B cell (primary cell): ENCODE measurements at regions not wholly inside any gene's neighbourhood (a gene's known extent, or its start where the extent isn't known, plus 50 kb on each side); places are given as distances from the start of the nearest gene placed in this dataset. TPM values are rescaled to one million over a fixed set of nuclear protein-coding genes. Genes with fewer than 3 reads are reported as not detected.

Experiments used
- ATAC-seq: fragments of 200-7000 bp; cut with Tn5 transposase; one replicate; pipeline ENCODE4 v1.10.0; 2021; ENCODE audit warnings: low read depth, mild to moderate bottlenecking, moderate number of reproducible peaks, moderate library complexity
- CTCF ChIA-PET: fragments of 350-600 bp; sonication (Branson Sonifier 250); formaldehyde crosslinking; loops from one replicate; lab custom pipeline; 2021; ENCODE audit warnings: antibody characterized with exemption, inconsistent platforms; lab: Charles Lee
- POLR2A ChIA-PET: fragments of 350-600 bp; sonication (Branson Sonifier 250); formaldehyde crosslinking; loops from one replicate; lab custom pipeline; 2021; ENCODE audit warnings: antibody characterized with exemption; lab: Charles Lee
- DNase-seq: peaks from one replicate; pipeline ENCODE4 v3.0.0; 2013
- H2AFZ ChIP-seq: 2 replicates; pipeline ENCODE4 v1.6.1; 2012; ENCODE audit warnings: mild to moderate bottlenecking, low read depth, low read length; ENCODE audit not compliant: insufficient read depth, poor library complexity, severe bottlenecking
- H3K27ac ChIP-seq, 2 donors: 1 replicate in 1 of 2; 2 replicates in 1 of 2; pipeline ENCODE4 v1.5.1; 2012 to 2013; ENCODE audit warnings: low read length in 2 of 2, mild to moderate bottlenecking in 2 of 2, moderate library complexity in 1 of 2
- H3K27me3 ChIP-seq, 4 experiments: fragments of 200-600 bp in 1 of 4; sonication (generic) in 1 of 4; replicated peaks in 1 of 4; 1 replicate in 2 of 4; 2 replicates in 2 of 4; pipeline versions ENCODE4 v1.6.1 to v1.7.0; 2013 to 2016; ENCODE audit warnings: low read length in 3 of 4, mild to moderate bottlenecking in 2 of 4, mixed read lengths in 1 of 4, moderate library complexity in 1 of 4; ENCODE audit not compliant: insufficient read depth in 4 of 4, control insufficient read depth in 3 of 4; ENCODE audit errors: control extremely low read depth in 1 of 4
- H3K36me3 ChIP-seq, 2 experiments: replicated peaks in 1 of 2; 1 replicate in 1 of 2; 2 replicates in 1 of 2; pipeline versions ENCODE4 v1.6.1 to v1.7.1; 2013; ENCODE audit warnings: low read length in 1 of 2; ENCODE audit not compliant: insufficient read depth in 2 of 2, control insufficient read depth in 1 of 2; ENCODE audit errors: control extremely low read depth in 1 of 2, extremely low read depth in 1 of 2
- H3K4me1 ChIP-seq, 2 donors: fragments of 200-600 bp in 1 of 2; sonication (generic) in 1 of 2; 1 replicate in 1 of 2; 2 replicates in 1 of 2; pipeline versions ENCODE4 v1.5.1 to v1.6.1; 2013 to 2017; ENCODE audit warnings: low read length in 2 of 2; ENCODE audit not compliant: control insufficient read depth in 2 of 2, insufficient read depth in 2 of 2
- H3K4me2 ChIP-seq: replicated peaks from 2 replicates; pipeline ENCODE3; 2012; ENCODE audit warnings: mild to moderate bottlenecking, low read depth, low read length; ENCODE audit not compliant: poor library complexity, severe bottlenecking
- H3K4me3 ChIP-seq, 5 experiments: fragments of 200-600 bp in 1 of 5; sonication (generic) in 1 of 5; 1 replicate in 3 of 5; 2 replicates in 2 of 5; pipeline versions ENCODE4 v1.5.1 to v1.7.0; 2011 to 2016; ENCODE audit warnings: low read length in 4 of 5, mild to moderate bottlenecking in 4 of 5, low read depth in 2 of 5, control low read depth in 1 of 5, moderate library complexity in 1 of 5; ENCODE audit not compliant: insufficient read depth in 1 of 5; ENCODE audit errors: control extremely low read depth in 1 of 5, extremely low read depth in 1 of 5
- H3K79me2 ChIP-seq: fragments of 200-600 bp; sonication (generic); one replicate; pipeline ENCODE4 v1.6.0; 2016; ENCODE audit warnings: low read length; ENCODE audit not compliant: control insufficient read depth, insufficient read depth
- H3K9ac ChIP-seq: fragments of 200-600 bp; sonication (generic); 2 replicates; pipeline ENCODE4 v1.6.1; 2017; ENCODE audit warnings: mild to moderate bottlenecking, low read length, moderate library complexity
- H3K9me3 ChIP-seq, 3 donors: one replicate each; pipeline versions ENCODE4 v1.6.1 to v1.7.1; 2013; ENCODE audit warnings: low read length in 2 of 3; ENCODE audit not compliant: control insufficient read depth in 2 of 3, insufficient read depth in 1 of 3; ENCODE audit errors: control extremely low read depth in 1 of 3
- H4K20me1 ChIP-seq: 2 replicates; pipeline ENCODE4 v1.6.0; 2012; ENCODE audit warnings: mild to moderate bottlenecking, low read length; ENCODE audit not compliant: insufficient read depth, control insufficient read depth, poor library complexity, severe bottlenecking
- H3K27ac Mint-ChIP-seq: one replicate; pipeline ENCODE4 v1.8.0; 2021; ENCODE audit warnings: mixed read lengths
- H3K27me3 Mint-ChIP-seq: one replicate; pipeline ENCODE4 v1.8.0; 2021; ENCODE audit warnings: mixed read lengths
- H3K4me1 Mint-ChIP-seq: one replicate; pipeline ENCODE4 v1.8.0; 2021; ENCODE audit warnings: mixed read lengths
- H3K4me3 Mint-ChIP-seq: one replicate; pipeline ENCODE4 v1.8.0; 2021; ENCODE audit warnings: mixed read lengths
- H3K9me3 Mint-ChIP-seq: one replicate; pipeline ENCODE4 v1.8.0; 2022; ENCODE audit warnings: mixed read lengths; ENCODE audit not compliant: insufficient read depth
- CTCF ChIP-seq: fragments of 200-600 bp; IDR thresholded peaks from one replicate; pipeline ENCODE4 v1.8.0; 2022; ENCODE audit warnings: antibody characterized with exemption, mild to moderate bottlenecking
- EZH2 ChIP-seq: IDR thresholded peaks from 2 replicates; pipeline ENCODE4 v1.6.1; 2012; ENCODE audit warnings: borderline replicate concordance, low read depth, mild to moderate bottlenecking, moderate library complexity, low read length; ENCODE audit not compliant: insufficient read depth, poor library complexity, severe bottlenecking
- WGBS: methylation state at CpG from one replicate; pipeline ENCODE4 v1.1.5; 2013; ENCODE audit warnings: missing lambda C conversion rate; ENCODE audit not compliant: insufficient coverage; 5-methylcytosine and 5-hydroxymethylcytosine counted together
- intact Hi-C: fragments of 100-400 bp; cut with micrococcal nuclease; formaldehyde crosslinking; loops from one replicate; pipeline ENCODE4 v1.10.0; 2022
- small RNA-seq: library from RNA; depleted of rRNA; stranded (forward); fragments of <200 nt; gene quantifications from one replicate; pipeline ENCODE3, GENCODE V24; 2012; ENCODE audit warnings: low replicate concordance, low read depth; ENCODE audit not compliant: insufficient read length

GRCh38 chr13:70188567-70188966 lies 80.3 kb upstream of the KLHL1 start:
- intact Hi-C loops: no loop called here
- ATAC-seq (no peak), DNase-seq (no peak)
- Histone ChIP-seq H3K9ac (no peak overlapping the region), H3K36me3 (no peaks in the 10 kb centered on the region), H4K20me1 (no peaks in the 10 kb centered on the region), H3K79me2 (no peaks in the 10 kb centered on the region), H3K4me2 (no peak overlapping the region), H3K4me3 (no peak overlapping the region), H2AFZ (no peak overlapping the region), H3K9me3 (no peaks in the 10 kb centered on the region), H3K27me3 (no peaks in the 10 kb centered on the region), H3K4me1 (no peaks in the 10 kb centered on the region), H3K27ac (no peak overlapping the region)
- POLR2A ChIA-PET: no interaction called here
- 100% methylated on average over 1 of the region's 2 CpGs for WGBS
- TF ChIP-seq CTCF: no peak
- TF ChIP-seq EZH2: no peak
- CTCF ChIA-PET: no interaction called here
- H3K9me3 Mint-ChIP-seq: peaks cover 3% of the 10 kb centered on the region
- no peaks in the 10 kb centered on the region for H3K27me3 Mint-ChIP-seq
- H3K4me1 Mint-ChIP-seq: no peaks in the 10 kb centered on the region
- no peak overlapping the region for H3K4me3 Mint-ChIP-seq
- H3K27ac Mint-ChIP-seq: no peak overlapping the region

GRCh38 chr13:70183041-70183440 lies 74.8 kb upstream of the KLHL1 start:
- CTCF ChIA-PET: no interaction called here
- no CpG with 5 or more reads among the region's 2 CpGs for WGBS
- Histone ChIP-seq H2AFZ (no peak overlapping the region), H4K20me1 (no peaks in the 10 kb centered on the region), H3K27ac (no peak overlapping the region), H3K4me1 (no peaks in the 10 kb centered on the region), H3K9ac (no peak overlapping the region), H3K36me3 (no peaks in the 10 kb centered on the region), H3K9me3 (no peaks in the 10 kb centered on the region), H3K4me3 (no peak overlapping the region), H3K4me2 (no peak overlapping the region), H3K79me2 (no peaks in the 10 kb centered on the region), H3K27me3 (no peaks in the 10 kb centered on the region)
- H3K9me3 Mint-ChIP-seq: peaks cover 3% of the 10 kb centered on the region
- ATAC-seq (no peak), DNase-seq (no peak)
- TF ChIP-seq CTCF (no peak), EZH2 (no peak)
- no peaks in the 10 kb centered on the region for H3K27me3 Mint-ChIP-seq
- POLR2A ChIA-PET: no interaction called here
- intact Hi-C loops: no loop called here
- no peak overlapping the region for H3K27ac Mint-ChIP-seq
- no peaks in the 10 kb centered on the region for H3K4me1 Mint-ChIP-seq
- no peak overlapping the region for H3K4me3 Mint-ChIP-seq

Small RNA genes in the stretch of these regions (small RNA-seq; reads per million reads assigned to genes)
- gene AL445264.1: not detected
- not detected for gene RNU6-54P
